HEK293 (cell line): ENCODE measurements at regions not wholly inside any gene's neighbourhood (a gene's known extent, or its start where the extent isn't known, plus 50 kb on each side); places are given as distances from the start of the nearest gene placed in this dataset.
A peak's percentile ranks its signal among the peaks of the same experiment; 100 is the strongest.

Experiments used
- CTCF ChIA-PET: fragments of 350-600 bp; formaldehyde crosslinking; extraction: SDS; loops from one replicate; lab custom pipeline; 2021; ENCODE audit warnings: antibody characterized with exemption; lab: Yijun Ruan, JAX
- POLR2A ChIA-PET: fragments of 300-600 bp; formaldehyde crosslinking; extraction: SDS; loops from one replicate; lab custom pipeline; 2020; ENCODE audit warnings: antibody characterized with exemption, inconsistent platforms; lab: Yijun Ruan, JAX
- H3K27ac ChIP-seq: fragments of 200-500 bp; sonication (Bioruptor generic); 2 replicates; pipeline ENCODE4 v1.5.1; 2014; ENCODE audit warnings: low read depth, low read length, control low read depth, inconsistent platforms; ENCODE audit errors: extremely low read depth
- H3K36me3 ChIP-seq, 2 experiments: fragments of 200-500 bp in 1 of 2; sonication (Bioruptor generic) in 1 of 2; 1 replicate in 1 of 2; 2 replicates in 1 of 2; pipeline ENCODE4 v1.5.1; 2014 to 2017; ENCODE audit warnings: inconsistent platforms in 2 of 2, low read length in 2 of 2; ENCODE audit not compliant: control insufficient read depth in 2 of 2, insufficient read depth in 1 of 2
- H3K4me1 ChIP-seq: fragments of 200-500 bp; sonication (Bioruptor generic); 2 replicates; pipeline ENCODE4 v1.5.1; 2014; ENCODE audit warnings: mild to moderate bottlenecking, low read length, inconsistent platforms; ENCODE audit not compliant: control insufficient read depth, insufficient read depth
- H3K4me3 ChIP-seq: 2 replicates; pipeline ENCODE4 v1.5.1; 2011; ENCODE audit warnings: low read depth, mild to moderate bottlenecking, control low read depth, low read length, moderate library complexity
- H3K9me3 ChIP-seq: fragments of 200-500 bp; sonication (Bioruptor generic); 2 replicates; pipeline ENCODE4 v1.5.1; 2014; ENCODE audit warnings: low read depth, low read length, inconsistent platforms; ENCODE audit not compliant: control insufficient read depth, insufficient read depth
- CTCF ChIP-seq: fragments of 450-650 bp; formaldehyde crosslinking; IDR thresholded peaks from 2 replicates; pipeline ENCODE4 v1.5.1; 2016; ENCODE audit warnings: missing biosample characterization, missing genetic modification characterization
- HOXC10 ChIP-seq: sonication (generic); formaldehyde crosslinking; IDR thresholded peaks from 2 replicates; pipeline ENCODE4 v1.8.1; 2023; ENCODE audit warnings: mild to moderate bottlenecking, missing genetic modification reagents
- KLF17 ChIP-seq: fragments of 450-650 bp; formaldehyde crosslinking; IDR thresholded peaks from 2 replicates; pipeline ENCODE4 v1.5.1; 2016; ENCODE audit warnings: missing biosample characterization, missing genetic modification characterization
- SALL2 ChIP-seq: fragments of 450-650 bp; formaldehyde crosslinking; IDR thresholded peaks from 2 replicates; pipeline ENCODE4 v1.5.0; 2017; ENCODE audit warnings: missing biosample characterization, mild to moderate bottlenecking, missing genetic modification characterization, borderline replicate concordance
- TSHZ1 ChIP-seq: fragments of 450-650 bp; formaldehyde crosslinking; IDR thresholded peaks from 2 replicates; pipeline ENCODE4 v1.5.1; 2016; ENCODE audit warnings: missing biosample characterization, missing genetic modification characterization, borderline replicate concordance
- ZBTB11 ChIP-seq: fragments of 450-650 bp; formaldehyde crosslinking; conservative IDR thresholded peaks from 2 replicates; pipeline ENCODE4 v1.5.1; 2016; ENCODE audit warnings: low read depth, missing biosample characterization, missing genetic modification characterization
- ZBTB44 ChIP-seq: fragments of 450-650 bp; IDR thresholded peaks from 2 replicates; pipeline ENCODE4 v1.5.1; 2018; ENCODE audit warnings: missing biosample characterization, mild to moderate bottlenecking, missing genetic modification characterization
- ZBTB48 ChIP-seq: fragments of 450-650 bp; formaldehyde crosslinking; IDR thresholded peaks from 2 replicates; pipeline ENCODE4 v1.5.1; 2016; ENCODE audit warnings: missing biosample characterization, missing genetic modification characterization
- ZEB2 ChIP-seq: fragments of 450-650 bp; formaldehyde crosslinking; IDR thresholded peaks from 2 replicates; pipeline ENCODE4 v1.5.1; 2016; ENCODE audit warnings: missing biosample characterization, missing genetic modification characterization
- ZIC2 ChIP-seq: fragments of 450-650 bp; formaldehyde crosslinking; IDR thresholded peaks from 2 replicates; pipeline ENCODE4 v1.5.1; 2016; ENCODE audit warnings: missing biosample characterization, missing genetic modification characterization
- ZNF19 ChIP-seq: fragments of 450-650 bp; formaldehyde crosslinking; IDR thresholded peaks from 2 replicates; pipeline ENCODE4; 2016; ENCODE audit warnings: missing biosample characterization, missing genetic modification characterization, low read depth
- ZNF202 ChIP-seq: fragments of 450-650 bp; formaldehyde crosslinking; IDR thresholded peaks from 2 replicates; pipeline ENCODE4 v1.5.1; 2016; ENCODE audit warnings: missing biosample characterization, missing genetic modification characterization, borderline replicate concordance
- ZNF302 ChIP-seq: fragments of 450-650 bp; formaldehyde crosslinking; IDR thresholded peaks from 2 replicates; pipeline ENCODE4 v1.5.1; 2016; ENCODE audit warnings: missing biosample characterization, missing genetic modification characterization, low read depth
- ZNF335 ChIP-seq: fragments of 450-650 bp; formaldehyde crosslinking; conservative IDR thresholded peaks from 2 replicates; pipeline ENCODE4 v1.5.1; 2016; ENCODE audit warnings: missing biosample characterization, missing genetic modification characterization
- ZNF366 ChIP-seq: fragments of 450-650 bp; formaldehyde crosslinking; conservative IDR thresholded peaks from 2 replicates; pipeline ENCODE4 v1.5.1; 2016; ENCODE audit warnings: missing biosample characterization, missing genetic modification characterization
- ZNF621 ChIP-seq: fragments of 450-650 bp; formaldehyde crosslinking; IDR thresholded peaks from 2 replicates; pipeline ENCODE4 v1.5.1; 2017; ENCODE audit warnings: missing biosample characterization, missing genetic modification characterization
- ZNF654 ChIP-seq: fragments of 450-650 bp; formaldehyde crosslinking; IDR thresholded peaks from 2 replicates; pipeline ENCODE4 v1.5.1; 2016; ENCODE audit warnings: low read depth, missing biosample characterization, missing genetic modification characterization
- ZNF677 ChIP-seq: fragments of 450-650 bp; IDR thresholded peaks from 2 replicates; pipeline ENCODE4 v1.5.0; 2018; ENCODE audit warnings: missing biosample characterization, mild to moderate bottlenecking, missing genetic modification characterization, moderate library complexity
- ZNF768 ChIP-seq: fragments of 450-650 bp; formaldehyde crosslinking; IDR thresholded peaks from 2 replicates; pipeline ENCODE4 v1.5.1; 2018; ENCODE audit warnings: missing biosample characterization, mild to moderate bottlenecking, missing genetic modification characterization

GRCh38 chr2:121074293-121074932, 210.6 kb downstream of the TFCP2L1 start:
- POLR2A ChIA-PET = interaction anchor here (0.8 to 2.0 kb wide), 14 partner anchors 14 to 575 kb away, joined by 3 to 10 read pairs (median 4); partner anchors contain the start of genes CLASP1, GLI2 and RNU4ATAC

GRCh38 chr2:121075006-121075551, 209.9 kb downstream of the TFCP2L1 start:
- Histone ChIP-seq H3K4me1 (peaks cover 8% of the 10 kb centered on the region; the same call in 1 of the 2 replicates), H3K9me3 (no peaks in the 10 kb centered on the region), H3K36me3 (no peaks in the 10 kb centered on the region), H3K27ac (peak overlapping the region; percentile 17; the same call in 1 of the 2 replicates), H3K4me3 (no peak overlapping the region)
- POLR2A ChIA-PET = interaction anchor here (0.5 to 2.0 kb wide), 17 partner anchors 13 to 575 kb away, joined by 3 to 10 read pairs (median 4); partner anchors contain the start of genes CLASP1, GLI2 and RNU4ATAC
- CTCF ChIA-PET = interaction anchor here (0.5 to 9.1 kb wide), 12 partner anchors 10 to 1719 kb away, joined by 3 to 172 read pairs (median 4); no protein-coding TSS in a partner anchor
- TF ChIP-seq ZNF366 (tag by site-specific recombination) = peak; percentile 65
- TF ChIP-seq ZBTB11 (tag by site-specific recombination) = no peak
- no peak for TF ChIP-seq ZNF654 (tag by site-specific recombination)
- peak; percentile 77; the same call in 1 of the 2 replicates for TF ChIP-seq TSHZ1 (tag by site-specific recombination)
- no peak for TF ChIP-seq ZBTB48 (tag by site-specific recombination)
- peak; percentile 19; the same call in 1 of the 2 replicates for TF ChIP-seq KLF17 (tag by site-specific recombination)
- TF ChIP-seq SALL2 = no peak
- TF ChIP-seq ZIC2 (tag by site-specific recombination) = no peak
- no peak for TF ChIP-seq ZNF302 (tag by site-specific recombination)
- TF ChIP-seq ZNF202 (tag by site-specific recombination) = no peak
- no peak for TF ChIP-seq ZNF335 (tag by site-specific recombination)
- no peak for TF ChIP-seq ZNF19 (tag by site-specific recombination)
- TF ChIP-seq ZEB2 (tag by site-specific recombination) = peak; percentile 37; the same call in 1 of the 2 replicates
- no peak for TF ChIP-seq ZNF621
- TF ChIP-seq ZBTB44 (tag by site-specific recombination) = no peak

More at GRCh38 chr2:121074293-121074932, 210.6 kb downstream of the TFCP2L1 start:
- H3K4me3 ChIP-seq = no peak overlapping the region
- CTCF ChIA-PET = interaction anchor here (0.7 to 9.1 kb wide), 9 partner anchors 9 to 399 kb away, joined by 3 to 172 read pairs (median 4); no protein-coding TSS in a partner anchor
- peaks cover 8% of the 10 kb centered on the region; the same call in 1 of the 2 replicates for H3K4me1 ChIP-seq
- TF ChIP-seq ZNF677 (tag by site-specific recombination) (no peak), ZNF768 (tag by site-specific recombination) (no peak), CTCF (tag by site-specific recombination) (no peak), ZIC2 (tag by site-specific recombination) (0 out of 2 replicates have a peak, but pooled peaks have one; percentile 24), HOXC10 (no peak)
- no peaks in the 10 kb centered on the region for H3K36me3 ChIP-seq
- no peaks in the 10 kb centered on the region for H3K9me3 ChIP-seq
- no peak overlapping the region for H3K27ac ChIP-seq
